ENCODE measurements at regions not wholly inside any gene's neighbourhood (a gene's known extent, or its start where the extent isn't known, plus 50 kb on each side); places are given as distances from the start of the nearest gene placed in this dataset.

DNA sequence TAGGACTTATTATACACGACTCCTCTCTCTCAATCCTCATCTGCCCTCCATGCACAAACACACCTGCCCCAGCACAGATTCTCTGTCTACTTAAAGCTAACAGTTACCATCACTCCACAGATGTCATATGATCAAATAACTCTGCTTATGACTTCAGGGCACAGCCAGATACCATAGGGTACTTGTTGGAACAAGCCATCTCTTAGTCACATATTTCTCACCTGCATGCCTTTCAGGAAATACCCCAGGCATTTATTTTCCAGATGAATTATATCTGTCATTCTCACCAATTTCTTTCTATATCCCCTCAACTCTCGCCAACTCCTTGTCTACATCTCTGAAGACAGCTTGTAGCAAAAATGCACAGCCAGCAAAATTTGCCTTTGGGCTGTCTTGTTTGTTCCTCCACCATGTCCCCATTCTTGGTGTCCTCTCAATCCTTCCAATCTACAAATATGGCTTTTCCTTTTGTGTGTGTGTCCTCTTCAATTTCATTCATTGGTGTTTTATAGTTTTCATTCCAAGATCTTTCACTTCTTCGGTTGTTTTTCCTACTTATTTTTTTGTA is 353.9 kb upstream of the CAMK1G start:
- H3K27ac ChIP-seq, result no peak overlapping the region
- no peak for TF ChIP-seq ZFX (IDR thresholded peaks at IDR 0.05; ENCODE audit: borderline replicate concordance)
- TF ChIP-seq, protein P1, sequence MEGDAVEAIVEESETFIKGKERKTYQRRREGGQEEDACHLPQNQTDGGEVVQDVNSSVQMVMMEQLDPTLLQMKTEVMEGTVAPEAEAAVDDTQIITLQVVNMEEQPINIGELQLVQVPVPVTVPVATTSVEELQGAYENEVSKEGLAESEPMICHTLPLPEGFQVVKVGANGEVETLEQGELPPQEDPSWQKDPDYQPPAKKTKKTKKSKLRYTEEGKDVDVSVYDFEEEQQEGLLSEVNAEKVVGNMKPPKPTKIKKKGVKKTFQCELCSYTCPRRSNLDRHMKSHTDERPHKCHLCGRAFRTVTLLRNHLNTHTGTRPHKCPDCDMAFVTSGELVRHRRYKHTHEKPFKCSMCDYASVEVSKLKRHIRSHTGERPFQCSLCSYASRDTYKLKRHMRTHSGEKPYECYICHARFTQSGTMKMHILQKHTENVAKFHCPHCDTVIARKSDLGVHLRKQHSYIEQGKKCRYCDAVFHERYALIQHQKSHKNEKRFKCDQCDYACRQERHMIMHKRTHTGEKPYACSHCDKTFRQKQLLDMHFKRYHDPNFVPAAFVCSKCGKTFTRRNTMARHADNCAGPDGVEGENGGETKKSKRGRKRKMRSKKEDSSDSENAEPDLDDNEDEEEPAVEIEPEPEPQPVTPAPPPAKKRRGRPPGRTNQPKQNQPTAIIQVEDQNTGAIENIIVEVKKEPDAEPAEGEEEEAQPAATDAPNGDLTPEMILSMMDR (IDR thresholded peaks at IDR 0.05), result no peak

DNA sequence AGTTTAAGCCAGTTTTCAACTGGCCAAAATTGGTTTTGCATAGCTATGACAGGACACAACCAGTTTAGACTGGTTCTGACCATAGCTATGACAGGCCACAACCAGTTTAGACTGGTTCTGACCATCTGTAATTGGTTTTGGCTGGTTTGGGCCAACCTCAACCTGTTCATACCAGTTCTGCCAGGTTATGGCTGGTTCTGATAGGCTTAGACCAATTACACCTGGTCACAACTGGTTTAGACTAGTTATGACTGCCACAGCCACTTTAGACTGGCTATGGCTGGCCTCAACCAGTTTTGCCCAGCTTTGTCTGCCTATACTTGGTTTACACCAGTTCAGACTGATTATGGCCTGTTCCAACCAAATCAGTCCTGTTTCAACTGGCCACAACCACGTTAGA is 353.2 kb upstream of the CAMK1G start:
- TF ChIP-seq, protein P1 (IDR thresholded peaks at IDR 0.05), result no peak
- TF ChIP-seq ZFX (IDR thresholded peaks at IDR 0.05; ENCODE audit: borderline replicate concordance), result no peak
- H3K27ac ChIP-seq, result no peak overlapping the region

DNA sequence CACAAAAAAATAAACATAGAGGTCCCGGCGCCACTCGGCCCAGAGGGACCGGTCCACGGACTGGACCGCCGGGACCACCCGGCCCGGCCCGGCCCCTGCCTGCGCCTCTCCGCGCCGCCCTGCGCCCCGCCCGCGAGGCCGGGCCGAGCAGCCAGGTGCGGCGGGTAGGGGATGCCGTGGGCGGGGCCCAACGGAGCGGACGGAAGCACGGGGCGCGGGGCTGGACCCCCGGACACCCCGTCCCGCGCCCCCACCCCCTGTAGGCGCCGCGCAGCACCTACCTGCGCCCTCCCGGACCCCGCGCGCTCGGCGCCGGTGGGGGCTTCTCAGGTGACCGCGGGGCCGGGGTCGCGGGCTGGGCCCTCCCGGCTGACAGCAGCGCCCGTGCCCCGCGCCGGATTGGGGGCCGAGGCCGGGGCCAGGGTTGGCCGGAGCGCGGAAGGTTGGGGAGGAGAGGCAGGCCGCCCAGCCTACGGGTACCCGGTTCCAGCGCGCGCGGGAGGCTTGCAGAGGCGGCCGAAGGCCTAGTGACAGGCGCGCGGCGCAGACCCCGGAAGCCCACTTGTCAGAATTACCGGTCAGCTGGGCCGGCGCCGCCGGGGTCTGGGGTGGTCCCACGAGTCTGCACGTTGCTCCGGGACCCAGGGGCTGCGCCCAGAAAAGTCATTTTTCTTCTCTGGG is 351.9 kb upstream of the CAMK1G start:
- H3K27ac ChIP-seq, result no peak overlapping the region
- TF ChIP-seq, protein P1 (IDR thresholded peaks at IDR 0.05), result no peak
- no peak for TF ChIP-seq ZFX (IDR thresholded peaks at IDR 0.05; ENCODE audit: borderline replicate concordance)

DNA sequence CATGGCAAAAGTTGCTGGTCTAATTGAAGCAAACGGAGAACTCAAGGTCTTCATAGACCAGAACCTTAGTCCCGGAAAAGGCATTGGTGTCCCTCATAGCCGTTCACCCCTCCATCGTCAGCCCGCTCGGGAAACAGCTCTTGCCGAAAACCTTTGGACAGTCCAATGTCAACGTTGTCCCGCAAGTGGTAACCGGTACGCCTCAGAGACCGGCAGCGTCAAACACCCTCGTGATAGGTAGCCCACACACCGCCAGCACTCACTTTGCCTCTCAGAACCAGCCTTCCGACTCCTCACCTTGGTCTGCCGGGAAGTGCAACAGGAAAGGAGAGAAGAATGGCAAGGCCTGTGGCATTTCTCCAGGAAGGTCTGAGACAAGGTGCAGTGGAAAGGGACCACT is 351.3 kb upstream of the CAMK1G start:
- TF ChIP-seq ZFX (IDR thresholded peaks at IDR 0.05; ENCODE audit: borderline replicate concordance), result no peak
- TF ChIP-seq, protein P1 (IDR thresholded peaks at IDR 0.05), result no peak
- no peak overlapping the region for H3K27ac ChIP-seq

DNA sequence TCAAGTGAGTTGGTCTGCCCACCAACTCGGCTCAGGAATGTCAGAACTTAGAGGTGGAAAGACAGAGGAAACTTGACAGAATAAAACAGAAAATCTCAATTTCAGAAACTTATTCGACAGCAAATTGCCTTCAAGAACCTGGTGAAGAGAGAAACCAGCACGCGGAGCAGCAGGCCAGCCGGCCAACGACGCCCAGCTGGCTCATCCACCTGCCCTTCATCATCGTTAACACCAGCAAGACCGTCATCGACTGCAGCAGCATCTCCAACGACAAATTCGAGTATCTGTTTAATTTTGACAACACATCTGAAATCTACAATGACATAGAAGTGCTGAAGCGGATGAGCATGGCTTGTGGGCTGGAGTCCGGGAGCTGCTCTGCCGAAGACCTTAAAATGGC is 350.8 kb upstream of the CAMK1G start:
- TF ChIP-seq ZFX (IDR thresholded peaks at IDR 0.05; ENCODE audit: borderline replicate concordance), result no peak
- TF ChIP-seq, protein P1 (IDR thresholded peaks at IDR 0.05), result no peak
- no peak overlapping the region for H3K27ac ChIP-seq

DNA sequence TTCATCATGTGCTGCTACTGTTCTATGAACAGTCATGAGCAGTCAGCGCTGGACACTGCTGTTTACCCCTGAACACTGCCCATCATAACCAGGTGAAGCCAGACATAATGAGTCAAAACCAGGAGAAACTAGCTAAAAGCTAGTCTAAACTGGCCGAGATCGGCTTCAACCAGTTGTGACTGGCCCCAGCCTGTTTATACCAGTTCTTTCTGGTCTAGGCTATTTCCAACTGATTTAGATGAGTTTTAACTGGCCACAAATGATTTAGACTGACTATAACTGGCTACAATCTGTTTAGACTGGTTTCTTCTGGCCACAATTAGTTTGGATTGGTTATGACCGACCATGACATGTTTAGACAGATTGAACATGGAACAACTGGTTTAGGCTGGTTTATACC is 348.3 kb upstream of the CAMK1G start:
- H3K27ac ChIP-seq, result no peak overlapping the region
- TF ChIP-seq, protein P1 (IDR thresholded peaks at IDR 0.05), result no peak
- no peak for TF ChIP-seq ZFX (IDR thresholded peaks at IDR 0.05; ENCODE audit: borderline replicate concordance)

DNA sequence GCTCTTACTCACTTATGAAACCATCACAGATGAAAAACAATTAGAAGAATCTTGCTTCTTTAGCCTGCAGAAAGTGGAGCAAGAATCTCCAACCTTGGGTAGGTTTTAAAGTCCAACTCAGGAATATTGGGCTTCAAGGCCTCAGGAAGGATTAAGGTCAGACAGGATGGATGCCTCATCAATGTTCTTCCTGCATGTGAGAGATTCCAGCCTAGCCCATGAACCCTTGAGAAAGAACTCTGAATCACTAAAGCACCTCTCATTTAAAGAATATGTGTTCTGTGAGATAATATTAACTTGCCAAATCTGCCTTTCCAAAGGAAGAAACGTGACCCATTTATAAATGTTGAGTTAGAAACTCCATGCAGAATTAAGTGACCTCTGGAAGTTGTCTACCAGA is 345.2 kb upstream of the CAMK1G start:
- TF ChIP-seq, protein P1 (IDR thresholded peaks at IDR 0.05), result no peak
- no peak for TF ChIP-seq ZFX (IDR thresholded peaks at IDR 0.05; ENCODE audit: borderline replicate concordance)
- no peak overlapping the region for H3K27ac ChIP-seq
